ENCODE measurements at regions not wholly inside any gene's neighbourhood (a gene's known extent, or its start where the extent isn't known, plus 50 kb on each side); places are given as distances from the start of the nearest gene placed in this dataset.

- Histone ChIP-seq H3K9me3 (ENCODE audit: control insufficient read depth, insufficient read depth, low read depth, low read length) (no peaks in the 10 kb centered on the region), H3K4me2 (ENCODE audit: extremely low read depth, insufficient read depth, low read length) (no peak overlapping the region), H3K9ac (ENCODE audit: insufficient read depth, low read length) (no peak overlapping the region), H2AFZ (ENCODE audit: low read length) (no peak overlapping the region), H3K79me2 (ENCODE audit: control insufficient read depth, insufficient read depth, low read length) (no peaks in the 10 kb centered on the region), H3K4me3 (replicated peaks in 1 of 4; ENCODE audit: control extremely low read depth in 1 of 4, insufficient read depth in 1 of 4, low read depth in 3 of 4, low read length in 4 of 4) (no peak overlapping the region), H3K4me1 (ENCODE audit: control insufficient read depth, extremely low read depth, insufficient read depth, low read length) (no peaks in the 10 kb centered on the region), H4K20me1 (ENCODE audit: control insufficient read depth, extremely low read depth, insufficient read depth, low read length) (no peaks in the 10 kb centered on the region), H3K27me3 (ENCODE audit: control insufficient read depth, insufficient read depth, low read length) (no peaks in the 10 kb centered on the region), H3K36me3 (ENCODE audit: control insufficient read depth, insufficient read depth, low read length) (no peaks in the 10 kb centered on the region), H3K27ac (ENCODE audit: insufficient read depth, low read length) (no peak overlapping the region)
- no peak for DNase-seq (ENCODE audit: low read depth in 2 of 2)
- TF ChIP-seq EZH2 (IDR thresholded peaks at IDR 0.05; ENCODE audit: low read length, missing control alignments), result no peak
- TF ChIP-seq, protein P1, sequence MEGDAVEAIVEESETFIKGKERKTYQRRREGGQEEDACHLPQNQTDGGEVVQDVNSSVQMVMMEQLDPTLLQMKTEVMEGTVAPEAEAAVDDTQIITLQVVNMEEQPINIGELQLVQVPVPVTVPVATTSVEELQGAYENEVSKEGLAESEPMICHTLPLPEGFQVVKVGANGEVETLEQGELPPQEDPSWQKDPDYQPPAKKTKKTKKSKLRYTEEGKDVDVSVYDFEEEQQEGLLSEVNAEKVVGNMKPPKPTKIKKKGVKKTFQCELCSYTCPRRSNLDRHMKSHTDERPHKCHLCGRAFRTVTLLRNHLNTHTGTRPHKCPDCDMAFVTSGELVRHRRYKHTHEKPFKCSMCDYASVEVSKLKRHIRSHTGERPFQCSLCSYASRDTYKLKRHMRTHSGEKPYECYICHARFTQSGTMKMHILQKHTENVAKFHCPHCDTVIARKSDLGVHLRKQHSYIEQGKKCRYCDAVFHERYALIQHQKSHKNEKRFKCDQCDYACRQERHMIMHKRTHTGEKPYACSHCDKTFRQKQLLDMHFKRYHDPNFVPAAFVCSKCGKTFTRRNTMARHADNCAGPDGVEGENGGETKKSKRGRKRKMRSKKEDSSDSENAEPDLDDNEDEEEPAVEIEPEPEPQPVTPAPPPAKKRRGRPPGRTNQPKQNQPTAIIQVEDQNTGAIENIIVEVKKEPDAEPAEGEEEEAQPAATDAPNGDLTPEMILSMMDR (conservative IDR thresholded peaks at IDR 0.05 in 1 of 2, IDR thresholded peaks at IDR 0.05 in 1 of 2; ENCODE audit: low read depth in 1 of 2, low read length in 2 of 2), result no peak
These were observed 146.2 kb downstream of the SEM1 start for GRCh38 chr7:96563409-96563808.

GRCh38 chr7:96562966-96563365, 146.7 kb downstream of the SEM1 start:
- no peak for DNase-seq (ENCODE audit: low read depth in 2 of 2)
- Histone ChIP-seq H3K4me1 (ENCODE audit: control insufficient read depth, extremely low read depth, insufficient read depth, low read length) (no peaks in the 10 kb centered on the region), H3K79me2 (ENCODE audit: control insufficient read depth, insufficient read depth, low read length) (no peaks in the 10 kb centered on the region), H3K9ac (ENCODE audit: insufficient read depth, low read length) (no peak overlapping the region), H3K9me3 (ENCODE audit: control insufficient read depth, insufficient read depth, low read depth, low read length) (no peaks in the 10 kb centered on the region), H3K27ac (ENCODE audit: insufficient read depth, low read length) (no peak overlapping the region), H3K4me2 (ENCODE audit: extremely low read depth, insufficient read depth, low read length) (no peak overlapping the region), H3K27me3 (ENCODE audit: control insufficient read depth, insufficient read depth, low read length) (no peaks in the 10 kb centered on the region), H4K20me1 (ENCODE audit: control insufficient read depth, extremely low read depth, insufficient read depth, low read length) (no peaks in the 10 kb centered on the region), H3K36me3 (ENCODE audit: control insufficient read depth, insufficient read depth, low read length) (no peaks in the 10 kb centered on the region), H3K4me3 (replicated peaks in 1 of 4; ENCODE audit: control extremely low read depth in 1 of 4, insufficient read depth in 1 of 4, low read depth in 3 of 4, low read length in 4 of 4) (no peak overlapping the region), H2AFZ (ENCODE audit: low read length) (no peak overlapping the region)
- TF ChIP-seq, protein P1 (conservative IDR thresholded peaks at IDR 0.05 in 1 of 2, IDR thresholded peaks at IDR 0.05 in 1 of 2; ENCODE audit: low read depth in 1 of 2, low read length in 2 of 2), result no peak
- TF ChIP-seq EZH2 (IDR thresholded peaks at IDR 0.05; ENCODE audit: low read length, missing control alignments), result no peak

- H3K4me2 ChIP-seq (ENCODE audit: extremely low read depth, insufficient read depth, low read length), result no peak overlapping the region
- no peaks in the 10 kb centered on the region for H3K36me3 ChIP-seq (ENCODE audit: control insufficient read depth, insufficient read depth, low read length)
- no peak overlapping the region for H2AFZ ChIP-seq (ENCODE audit: low read length)
- TF ChIP-seq EZH2 (IDR thresholded peaks at IDR 0.05; ENCODE audit: low read length, missing control alignments), result no peak
- TF ChIP-seq, protein P1 (conservative IDR thresholded peaks at IDR 0.05 in 1 of 2, IDR thresholded peaks at IDR 0.05 in 1 of 2; ENCODE audit: low read depth in 1 of 2, low read length in 2 of 2), result no peak
- no peak for DNase-seq (ENCODE audit: low read depth in 2 of 2)
- no peaks in the 10 kb centered on the region for H4K20me1 ChIP-seq (ENCODE audit: control insufficient read depth, extremely low read depth, insufficient read depth, low read length)
- H3K27ac ChIP-seq (ENCODE audit: insufficient read depth, low read length), result no peak overlapping the region
- no peaks in the 10 kb centered on the region for H3K79me2 ChIP-seq (ENCODE audit: control insufficient read depth, insufficient read depth, low read length)
- no peaks in the 10 kb centered on the region for H3K27me3 ChIP-seq (ENCODE audit: control insufficient read depth, insufficient read depth, low read length)
- no peak overlapping the region for H3K4me3 ChIP-seq (replicated peaks in 1 of 4; ENCODE audit: control extremely low read depth in 1 of 4, insufficient read depth in 1 of 4, low read depth in 3 of 4, low read length in 4 of 4)
- no peak overlapping the region for H3K9ac ChIP-seq (ENCODE audit: insufficient read depth, low read length)
- H3K9me3 ChIP-seq (ENCODE audit: control insufficient read depth, insufficient read depth, low read depth, low read length), result no peaks in the 10 kb centered on the region
- H3K4me1 ChIP-seq (ENCODE audit: control insufficient read depth, extremely low read depth, insufficient read depth, low read length), result no peaks in the 10 kb centered on the region
These were observed 147.2 kb downstream of the SEM1 start for GRCh38 chr7:96562458-96562857.

All from fibroblast of lung (primary cell).